ENCODE measurements at regions not wholly inside any gene's neighbourhood (a gene's known extent, or its start where the extent isn't known, plus 50 kb on each side); places are given as distances from the start of the nearest gene placed in this dataset.

- Histone ChIP-seq H3K4me2 (ENCODE audit: low read length, poor library complexity, severe bottlenecking) (no peak overlapping the region), H2BK12ac (ENCODE audit: low read length in 2 of 2) (no peak overlapping the region), H4K91ac (ENCODE audit: low read length) (no peak overlapping the region), H4K8ac (ENCODE audit: low read length) (no peak overlapping the region), H2AFZ (ENCODE audit: low read depth, low read length) (no peak overlapping the region), H3K79me1 (replicated peaks; ENCODE audit: low read length, poor library complexity, severe bottlenecking) (no peaks in the 10 kb centered on the region), H3K27me3 (ENCODE audit: control insufficient read depth in 1 of 2, insufficient read depth in 1 of 2, low read length in 2 of 2) (peaks cover 8 to 21% of the 10 kb centered on the region in 2 experiments), H3K9ac (ENCODE audit: low read length) (no peak overlapping the region), H3K23ac (ENCODE audit: low read length in 2 of 2) (no peak overlapping the region), H2BK15ac (ENCODE audit: low read depth, poor library complexity, severe bottlenecking) (no peak overlapping the region), H3K4ac (ENCODE audit: low read depth in 1 of 2, low read length in 2 of 2) (no peak overlapping the region), H3K14ac (ENCODE audit: low read length in 2 of 2) (no peak overlapping the region), H3K27ac (ENCODE audit: low read length, poor library complexity, severe bottlenecking) (no peak overlapping the region), H2BK120ac (ENCODE audit: low read depth, low read length) (no peak overlapping the region), H2BK5ac (ENCODE audit: low read depth, low read length, poor library complexity, severe bottlenecking) (no peak overlapping the region), H3K36me3 (ENCODE audit: control insufficient read depth in 1 of 2, insufficient read depth in 2 of 2, low read depth in 1 of 2, low read length in 2 of 2) (no peaks in the 10 kb centered on the region), H3K9me3 (ENCODE audit: control insufficient read depth, low read length) (no peaks in the 10 kb centered on the region), H3K4me3 (ENCODE audit: insufficient read depth in 1 of 2, low read depth in 1 of 2, low read length in 2 of 2) (no peak overlapping the region), H3K18ac (ENCODE audit: low read depth in 1 of 2, low read length in 2 of 2) (no peak overlapping the region), H3K4me1 (ENCODE audit: control insufficient read depth, insufficient read depth, low read depth, low read length) (no peaks in the 10 kb centered on the region), H2AK5ac (ENCODE audit: low read length, severe bottlenecking) (no peak overlapping the region)
- DNase-seq = no peak
- 94% methylated on average over 5 of the region's 6 CpGs for WGBS
Measured at GRCh38 chr2:136399667-136400289, 281.8 kb upstream of the CXCR4 start.

GRCh38 chr2:136395582-136395981, 277.6 kb upstream of the CXCR4 start:
- no peak overlapping the region for H2AK5ac ChIP-seq (ENCODE audit: low read length, severe bottlenecking)
- H3K79me1 ChIP-seq (replicated peaks; ENCODE audit: low read length, poor library complexity, severe bottlenecking) = no peaks in the 10 kb centered on the region
- H3K27ac ChIP-seq (ENCODE audit: low read length, poor library complexity, severe bottlenecking) = no peak overlapping the region
- no peak overlapping the region for H3K23ac ChIP-seq (ENCODE audit: low read length in 2 of 2)
- no peak overlapping the region for H2BK120ac ChIP-seq (ENCODE audit: low read depth, low read length)
- H3K4me3 ChIP-seq (ENCODE audit: insufficient read depth in 1 of 2, low read depth in 1 of 2, low read length in 2 of 2) = no peak overlapping the region
- WGBS = 72% methylated on average over 1 of the region's 2 CpGs
- no peak overlapping the region for H3K14ac ChIP-seq (ENCODE audit: low read length in 2 of 2)
- H2BK15ac ChIP-seq (ENCODE audit: low read depth, poor library complexity, severe bottlenecking) = no peak overlapping the region
- H2AFZ ChIP-seq (ENCODE audit: low read depth, low read length) = no peak overlapping the region
- H3K18ac ChIP-seq (ENCODE audit: low read depth in 1 of 2, low read length in 2 of 2) = no peak overlapping the region
- H4K91ac ChIP-seq (ENCODE audit: low read length) = no peak overlapping the region
- no peak overlapping the region for H3K4me2 ChIP-seq (ENCODE audit: low read length, poor library complexity, severe bottlenecking)
- H3K4ac ChIP-seq (ENCODE audit: low read depth in 1 of 2, low read length in 2 of 2) = no peak overlapping the region
- no peak overlapping the region for H2BK12ac ChIP-seq (ENCODE audit: low read length in 2 of 2)
- H4K8ac ChIP-seq (ENCODE audit: low read length) = no peak overlapping the region
- H3K9me3 ChIP-seq (ENCODE audit: control insufficient read depth, low read length) = no peaks in the 10 kb centered on the region
- H3K4me1 ChIP-seq (ENCODE audit: control insufficient read depth, insufficient read depth, low read depth, low read length) = no peaks in the 10 kb centered on the region
- DNase-seq = no peak
- no peaks in the 10 kb centered on the region for H3K36me3 ChIP-seq (ENCODE audit: control insufficient read depth in 1 of 2, insufficient read depth in 2 of 2, low read depth in 1 of 2, low read length in 2 of 2)
- no peak overlapping the region for H2BK5ac ChIP-seq (ENCODE audit: low read depth, low read length, poor library complexity, severe bottlenecking)
- no peak overlapping the region for H3K9ac ChIP-seq (ENCODE audit: low read length)
- H3K27me3 ChIP-seq (ENCODE audit: control insufficient read depth in 1 of 2, insufficient read depth in 1 of 2, low read length in 2 of 2) = no peaks in the 10 kb centered on the region

GRCh38 chr2:136394136-136395060, 276.4 kb upstream of the CXCR4 start:
- no peaks in the 10 kb centered on the region for H3K4me1 ChIP-seq (ENCODE audit: control insufficient read depth, insufficient read depth, low read depth, low read length)
- no peak overlapping the region for H3K4me3 ChIP-seq (ENCODE audit: insufficient read depth in 1 of 2, low read depth in 1 of 2, low read length in 2 of 2)
- no peak overlapping the region for H3K18ac ChIP-seq (ENCODE audit: low read depth in 1 of 2, low read length in 2 of 2)
- no peak for DNase-seq
- H3K27ac ChIP-seq (ENCODE audit: low read length, poor library complexity, severe bottlenecking) = no peak overlapping the region
- H4K8ac ChIP-seq (ENCODE audit: low read length) = no peak overlapping the region
- no peaks in the 10 kb centered on the region for H3K79me1 ChIP-seq (replicated peaks; ENCODE audit: low read length, poor library complexity, severe bottlenecking)
- H3K23ac ChIP-seq (ENCODE audit: low read length in 2 of 2) = no peak overlapping the region
- WGBS = 76% methylated on average over 7 of the region's 8 CpGs
- no peaks in the 10 kb centered on the region for H3K36me3 ChIP-seq (ENCODE audit: control insufficient read depth in 1 of 2, insufficient read depth in 2 of 2, low read depth in 1 of 2, low read length in 2 of 2)
- no peak overlapping the region for H2BK15ac ChIP-seq (ENCODE audit: low read depth, poor library complexity, severe bottlenecking)
- H2BK120ac ChIP-seq (ENCODE audit: low read depth, low read length) = no peak overlapping the region
- H3K14ac ChIP-seq (ENCODE audit: low read length in 2 of 2) = no peak overlapping the region
- no peak overlapping the region for H2BK5ac ChIP-seq (ENCODE audit: low read depth, low read length, poor library complexity, severe bottlenecking)
- H3K27me3 ChIP-seq (ENCODE audit: control insufficient read depth in 1 of 2, insufficient read depth in 1 of 2, low read length in 2 of 2) = peaks cover 7% of the 10 kb centered on the region in 2 experiments
- H3K4me2 ChIP-seq (ENCODE audit: low read length, poor library complexity, severe bottlenecking) = no peak overlapping the region
- no peak overlapping the region for H3K4ac ChIP-seq (ENCODE audit: low read depth in 1 of 2, low read length in 2 of 2)
- no peak overlapping the region for H2AK5ac ChIP-seq (ENCODE audit: low read length, severe bottlenecking)
- H2BK12ac ChIP-seq (ENCODE audit: low read length in 2 of 2) = no peak overlapping the region
- no peak overlapping the region for H2AFZ ChIP-seq (ENCODE audit: low read depth, low read length)
- H4K91ac ChIP-seq (ENCODE audit: low read length) = no peak overlapping the region
- no peak overlapping the region for H3K9ac ChIP-seq (ENCODE audit: low read length)
- no peaks in the 10 kb centered on the region for H3K9me3 ChIP-seq (ENCODE audit: control insufficient read depth, low read length)

- no peak overlapping the region for H2AFZ ChIP-seq (ENCODE audit: low read depth, low read length)
- H4K8ac ChIP-seq (ENCODE audit: low read length) = no peak overlapping the region
Measured at GRCh38 chr2:136393514-136393913, 275.6 kb upstream of the CXCR4 start.

More at GRCh38 chr2:136393514-136393913, 275.6 kb upstream of the CXCR4 start:
- no peak overlapping the region for H2BK120ac ChIP-seq (ENCODE audit: low read depth, low read length)
- no peak overlapping the region for H2AK5ac ChIP-seq (ENCODE audit: low read length, severe bottlenecking)
- no peak overlapping the region for H3K4me2 ChIP-seq (ENCODE audit: low read length, poor library complexity, severe bottlenecking)
- H3K23ac ChIP-seq (ENCODE audit: low read length in 2 of 2) = no peak overlapping the region
- H4K91ac ChIP-seq (ENCODE audit: low read length) = no peak overlapping the region
- H3K79me1 ChIP-seq (replicated peaks; ENCODE audit: low read length, poor library complexity, severe bottlenecking) = no peaks in the 10 kb centered on the region
- no peaks in the 10 kb centered on the region for H3K4me1 ChIP-seq (ENCODE audit: control insufficient read depth, insufficient read depth, low read depth, low read length)
- H3K14ac ChIP-seq (ENCODE audit: low read length in 2 of 2) = no peak overlapping the region
- H2BK5ac ChIP-seq (ENCODE audit: low read depth, low read length, poor library complexity, severe bottlenecking) = no peak overlapping the region
- H3K36me3 ChIP-seq (ENCODE audit: control insufficient read depth in 1 of 2, insufficient read depth in 2 of 2, low read depth in 1 of 2, low read length in 2 of 2) = no peaks in the 10 kb centered on the region
- no peak overlapping the region for H3K18ac ChIP-seq (ENCODE audit: low read depth in 1 of 2, low read length in 2 of 2)
- DNase-seq = no peak
- H2BK12ac ChIP-seq (ENCODE audit: low read length in 2 of 2) = no peak overlapping the region
- peaks cover 12 to 16% of the 10 kb centered on the region in 2 experiments for H3K27me3 ChIP-seq (ENCODE audit: control insufficient read depth in 1 of 2, insufficient read depth in 1 of 2, low read length in 2 of 2)
- H3K4me3 ChIP-seq (ENCODE audit: insufficient read depth in 1 of 2, low read depth in 1 of 2, low read length in 2 of 2) = no peak overlapping the region
- no peak overlapping the region for H3K4ac ChIP-seq (ENCODE audit: low read depth in 1 of 2, low read length in 2 of 2)
- no peaks in the 10 kb centered on the region for H3K9me3 ChIP-seq (ENCODE audit: control insufficient read depth, low read length)
- H2BK15ac ChIP-seq (ENCODE audit: low read depth, poor library complexity, severe bottlenecking) = no peak overlapping the region
- H3K9ac ChIP-seq (ENCODE audit: low read length) = no peak overlapping the region
- WGBS = no CpG with 5 or more reads among the region's 1 CpG
- no peak overlapping the region for H3K27ac ChIP-seq (ENCODE audit: low read length, poor library complexity, severe bottlenecking)
